GM18907 (cell line): ENCODE measurements at regions not wholly inside any gene's neighbourhood (a gene's known extent, or its start where the extent isn't known, plus 50 kb on each side); places are given as distances from the start of the nearest gene placed in this dataset.
"Not testable (repeated sequence)": the region's sequence is repeated elsewhere in the genome, so short reads cannot be mapped to it uniquely, and the experiment has no call there.

Experiments
- ATAC-seq: cut with Tn5 transposase; IDR thresholded peaks from one replicate; pipeline ENCODE4 v1.9.1; 2021; ENCODE audit warnings: mild to moderate bottlenecking, moderate library complexity; ENCODE audit not compliant: unreplicated experiment

GRCh38 chr7:17044396-17044795, 162.6 kb upstream of the AGR3 start:
- no peak for ATAC-seq

GRCh38 chr7:17044861-17045260, 163.1 kb upstream of the AGR3 start:
- no peak for ATAC-seq

DNA sequence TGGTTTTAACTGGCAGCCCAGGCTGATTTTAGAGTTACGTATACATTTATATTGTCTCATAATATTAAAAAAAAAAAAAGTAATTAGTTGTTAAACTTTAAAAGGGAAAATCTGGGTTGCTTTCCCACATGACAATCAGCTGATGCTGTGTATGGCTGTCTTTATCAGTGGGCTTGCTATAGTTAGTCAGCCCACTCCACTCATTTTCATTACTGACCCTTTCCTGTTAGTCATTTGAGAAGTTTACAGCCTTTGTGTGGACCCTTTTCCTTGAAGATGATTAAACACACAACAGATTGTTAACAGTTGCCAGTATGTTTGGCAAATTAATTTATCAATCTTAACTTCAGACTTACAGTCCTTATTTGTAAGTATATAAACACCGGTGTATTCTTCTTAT, 164.5 kb upstream of the AGR3 start:
- no peak for ATAC-seq

DNA sequence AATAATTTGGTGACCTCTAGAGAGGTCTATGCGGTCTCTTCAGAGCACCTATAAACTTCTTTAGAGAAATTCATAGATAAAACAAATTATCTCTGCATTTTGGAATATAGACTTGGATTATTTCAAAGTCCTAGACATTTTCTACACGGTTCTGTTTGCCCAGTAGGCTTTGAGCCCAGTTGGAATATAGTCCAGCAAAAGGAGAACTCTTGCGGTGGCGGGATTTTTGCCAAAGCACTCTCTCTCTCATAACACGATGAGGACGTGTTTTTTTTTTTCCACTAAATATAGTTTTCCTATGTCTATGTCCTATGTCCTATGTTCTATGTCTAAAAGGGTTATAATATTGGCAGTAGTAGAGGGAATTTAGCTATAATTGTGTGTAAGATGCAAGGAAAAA, 164.9 kb upstream of the AGR3 start:
- no peak for ATAC-seq

GRCh38 chr7:17053164-17053563, 171.4 kb upstream of the AGR3 start:
- ATAC-seq: not testable (repeated sequence)

GRCh38 chr7:17054206-17054605, 172.4 kb upstream of the AGR3 start:
- ATAC-seq: no peak

- no peak for ATAC-seq
Observed at GRCh38 chr7:17054836-17055235, 173.1 kb upstream of the AGR3 start.

DNA sequence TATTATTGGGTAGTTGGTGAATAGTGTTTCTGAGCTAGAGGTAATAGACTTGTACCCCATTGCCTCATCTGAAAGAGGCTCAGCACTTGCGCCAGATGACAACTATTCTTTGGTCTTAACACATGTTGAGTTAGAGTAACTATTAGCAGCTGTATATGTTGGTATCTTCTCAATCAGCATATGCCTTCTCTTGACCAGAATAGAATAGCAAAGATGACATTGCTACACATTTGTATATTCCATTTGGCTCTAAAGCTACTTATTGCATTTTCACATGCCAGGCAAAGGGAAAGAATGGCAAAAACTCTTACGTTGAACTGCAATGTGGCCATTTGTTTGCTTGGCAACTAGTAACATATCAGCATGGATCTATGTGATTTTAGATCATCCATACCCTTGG, 173.8 kb upstream of the AGR3 start:
- no peak for ATAC-seq

DNA sequence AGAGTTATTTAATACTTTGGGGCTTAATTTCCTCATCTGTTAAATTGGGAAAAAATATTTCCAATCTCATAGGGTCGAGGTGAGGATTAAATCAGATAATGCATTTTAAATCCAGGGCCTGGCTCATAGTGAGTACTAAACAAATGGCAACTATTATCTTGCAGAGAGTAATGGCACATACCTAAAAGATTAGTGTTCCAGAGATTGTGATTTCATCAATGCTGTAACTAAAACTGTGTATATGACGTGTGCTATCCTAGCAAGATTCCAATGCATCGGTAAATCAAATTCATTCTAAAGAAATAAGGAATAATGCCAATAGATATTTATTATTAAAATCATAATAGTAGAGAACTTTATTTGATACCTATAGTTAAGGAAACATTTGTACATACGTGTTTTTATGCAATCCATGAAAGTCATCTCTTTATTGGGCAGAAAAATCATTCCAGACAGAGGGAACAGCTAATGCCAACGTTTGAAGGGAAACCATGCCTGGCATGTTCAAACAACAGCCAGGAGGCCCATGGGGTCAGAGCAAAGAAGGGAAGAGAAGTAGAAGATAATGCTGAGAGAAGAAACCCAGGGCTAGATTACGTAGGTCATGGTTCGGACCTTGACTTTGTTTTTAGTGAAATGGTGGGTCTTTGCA, 174.8 kb upstream of the AGR3 start:
- no peak for ATAC-seq

- ATAC-seq: no peak
Observed at GRCh38 chr7:17057143-17057509, 175.3 kb upstream of the AGR3 start.

GRCh38 chr7:17058568-17058967, 176.8 kb upstream of the AGR3 start:
- no peak for ATAC-seq

GRCh38 chr7:17060051-17060450, 178.3 kb upstream of the AGR3 start:
- ATAC-seq: no peak

DNA sequence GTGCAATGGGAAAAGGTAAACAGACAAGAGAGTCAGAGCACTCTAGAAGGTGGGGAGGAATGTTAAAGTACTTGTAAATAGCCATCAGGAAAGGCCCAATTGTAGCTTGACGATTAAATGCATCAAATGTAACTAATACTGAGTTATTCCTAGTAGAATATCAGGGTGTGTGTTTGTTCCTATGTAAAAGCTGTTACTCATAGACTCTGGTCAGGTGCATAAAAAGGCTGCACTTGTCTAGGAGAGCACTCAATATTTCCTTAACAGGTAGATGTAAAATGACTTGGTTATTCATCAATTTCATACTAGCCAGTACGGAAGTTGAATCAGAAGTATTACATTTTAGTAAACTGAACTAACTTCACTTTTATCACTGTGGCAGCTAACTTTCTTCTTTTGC, 179.7 kb upstream of the AGR3 start:
- ATAC-seq: no peak

DNA sequence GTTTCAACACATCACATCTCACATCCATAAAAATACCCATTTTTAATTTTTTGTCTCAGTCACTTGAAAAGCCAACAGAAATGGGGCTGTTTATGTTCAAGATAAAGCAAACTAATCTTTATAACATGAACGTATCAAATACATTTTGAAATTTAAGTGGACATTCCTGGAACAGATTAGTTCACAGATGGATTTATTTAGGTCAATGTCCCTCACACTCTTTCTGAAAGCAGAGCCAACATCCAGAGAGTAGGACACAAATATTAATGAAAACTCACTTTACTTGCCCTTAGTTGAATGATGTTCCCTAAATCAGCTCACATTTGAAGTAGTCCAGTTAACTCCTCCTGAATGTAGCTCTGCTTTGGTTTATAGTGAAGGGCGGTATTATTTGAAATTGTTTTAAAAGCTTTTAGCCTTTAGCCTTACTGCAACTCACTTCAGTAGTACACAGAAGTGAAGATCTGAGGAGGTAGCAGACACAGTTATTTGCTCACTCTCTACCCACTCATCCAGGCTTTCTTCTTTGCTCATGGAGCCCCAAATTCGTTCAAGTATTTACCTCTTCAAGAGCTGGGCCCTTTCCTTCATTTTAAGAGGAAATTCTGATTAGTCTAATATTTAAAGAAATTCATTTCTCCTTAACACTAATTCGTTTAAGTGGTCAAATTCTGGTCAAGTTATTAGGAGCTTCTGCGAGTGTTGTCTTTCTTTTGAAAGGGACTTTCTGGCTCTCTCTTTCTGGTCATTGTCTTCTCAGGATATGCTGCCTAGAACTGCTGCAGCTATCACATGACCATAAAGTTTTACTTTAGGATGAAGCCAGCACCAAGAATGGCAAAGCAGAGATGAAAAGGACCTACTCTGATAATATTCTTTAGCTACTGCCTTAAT, 180.6 kb upstream of the AGR3 start:
- ATAC-seq: no peak

- no peak for ATAC-seq
Observed at GRCh38 chr7:17063045-17063383, 181.2 kb upstream of the AGR3 start.

GRCh38 chr7:17067691-17068090, 185.9 kb upstream of the AGR3 start:
- ATAC-seq: no peak

DNA sequence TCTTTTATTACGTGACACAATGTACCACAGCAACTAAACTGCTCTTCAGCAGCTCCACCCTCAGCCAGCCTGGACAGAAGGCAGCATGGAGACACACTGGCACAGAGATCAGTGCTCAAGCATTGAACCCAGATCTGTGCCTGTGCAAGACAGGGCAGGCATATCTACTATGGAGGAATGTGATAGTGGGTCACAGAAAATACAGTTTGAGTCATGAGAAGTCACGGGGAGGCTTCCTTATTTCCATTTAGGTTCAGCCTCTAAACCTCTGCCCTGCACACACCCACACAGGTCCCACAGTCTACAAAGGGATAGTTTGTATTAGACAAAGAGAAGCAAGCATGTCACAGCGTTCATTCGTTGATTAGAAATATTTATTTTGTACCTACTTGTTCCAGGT, 187.4 kb upstream of the AGR3 start:
- ATAC-seq: no peak

GRCh38 chr7:17070231-17070708, 188.5 kb upstream of the AGR3 start:
- ATAC-seq: no peak

DNA sequence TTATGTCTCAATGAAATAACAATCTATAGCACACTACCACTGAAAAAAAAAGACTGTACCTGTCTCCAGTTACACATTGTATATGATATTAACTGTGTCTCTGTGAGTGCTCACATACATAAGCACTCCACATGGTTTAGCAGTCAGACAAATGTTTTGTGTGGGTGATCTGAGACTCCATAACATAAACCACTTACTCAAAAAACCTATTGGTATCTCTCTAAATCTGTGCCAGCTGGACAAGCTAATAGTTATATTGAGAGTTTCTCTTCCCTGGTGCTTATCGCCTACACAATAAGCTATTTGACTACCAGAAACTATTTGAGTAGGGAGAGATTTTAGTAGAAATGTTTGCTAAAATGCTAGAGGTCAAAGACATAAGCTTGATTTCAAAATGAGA, 190.1 kb upstream of the AGR3 start:
- ATAC-seq: peak; percentile 81

DNA sequence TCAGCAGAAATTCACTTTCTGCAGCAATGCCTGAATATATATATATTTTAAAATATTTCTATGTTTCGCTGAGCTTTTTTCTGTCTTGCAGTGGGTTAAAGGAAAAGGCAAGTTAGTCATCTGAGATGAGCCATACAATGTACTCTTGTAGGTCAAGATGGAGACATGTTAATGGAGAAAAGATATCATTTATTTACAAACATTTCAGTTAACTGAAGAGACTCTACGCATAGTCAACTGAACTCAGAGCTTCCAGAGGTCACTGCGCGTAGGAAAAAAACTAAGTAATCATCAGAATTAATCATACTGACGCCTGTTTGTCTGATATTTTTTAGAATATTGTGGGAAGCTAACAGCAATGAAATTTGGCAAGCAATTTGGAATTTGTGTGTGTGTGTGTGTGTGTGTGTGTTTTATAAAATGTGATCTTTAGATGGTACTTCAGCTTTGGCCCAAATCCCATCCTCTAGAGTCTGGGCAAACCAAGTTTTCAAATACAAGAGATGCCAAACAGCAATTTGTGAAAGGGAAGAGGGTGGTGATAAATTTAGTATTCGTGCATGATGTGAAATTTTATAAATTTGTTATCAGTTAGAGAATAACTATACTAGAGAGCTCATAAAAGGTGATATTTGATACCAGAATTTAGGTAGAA, 193.9 kb upstream of the AGR3 start:
- ATAC-seq: no peak

- no peak for ATAC-seq
Observed at GRCh38 chr7:17078298-17078697, 196.5 kb upstream of the AGR3 start.
